ENCODE measurements at regions not wholly inside any gene's neighbourhood (a gene's known extent, or its start where the extent isn't known, plus 50 kb on each side); places are given as distances from the start of the nearest gene placed in this dataset.

DNA sequence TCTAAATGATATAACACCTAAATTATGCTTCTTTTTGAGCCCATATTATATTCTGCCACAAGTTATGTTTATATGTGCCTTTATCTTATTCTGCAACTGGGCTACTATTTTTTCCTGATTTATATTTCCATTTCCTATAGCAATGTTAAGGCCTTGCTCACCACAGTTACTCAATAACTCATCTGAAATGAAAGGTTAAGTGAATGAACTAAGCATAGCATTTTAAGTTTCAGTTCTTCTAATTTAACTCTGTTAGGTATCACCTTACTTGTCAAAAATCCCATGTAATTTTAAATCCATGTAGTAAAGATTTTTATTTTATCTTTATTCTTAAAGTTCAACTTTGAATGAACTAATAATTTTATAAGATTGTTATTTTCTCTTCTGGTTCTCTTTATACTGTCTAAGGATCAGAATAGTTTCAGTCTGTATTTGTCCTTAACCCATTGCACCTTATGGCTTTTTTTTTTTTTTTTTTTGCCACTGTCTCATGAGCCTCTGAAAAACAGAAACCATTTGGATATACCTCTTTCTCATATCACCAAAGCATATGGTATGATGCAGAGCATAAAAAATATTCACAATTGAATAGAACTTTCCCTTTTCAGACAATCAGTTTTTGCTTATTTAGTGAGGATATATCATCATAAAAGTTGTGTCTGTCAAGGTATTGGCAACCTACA is 301.8 kb upstream of the ZWINT start:
- Histone ChIP-seq H3K9me3 (ENCODE audit: low read depth, low read length, poor library complexity, severe bottlenecking) (peaks cover 17% of the 10 kb centered on the region), H3K36me3 (ENCODE audit: insufficient read depth, low read length, poor library complexity, severe bottlenecking) (no peaks in the 10 kb centered on the region), H3K27ac (ENCODE audit: low read depth, low read length, poor library complexity, severe bottlenecking) (no peak overlapping the region), H3K4me1 (ENCODE audit: insufficient read depth, low read length, poor library complexity, severe bottlenecking) (no peaks in the 10 kb centered on the region), H3K4me3 (ENCODE audit: low read depth, low read length, poor library complexity, severe bottlenecking) (no peak overlapping the region), H3K27me3 (replicated peaks; ENCODE audit: insufficient read depth, low read depth, low read length, poor library complexity) (no peaks in the 10 kb centered on the region)
- intact Hi-C loops (cut with micrococcal nuclease; ENCODE audit: unreplicated experiment), result no loop called here
- DNase-seq (ENCODE audit: low spot score), result no peak
- CTCF ChIA-PET, result no interaction called here
- BruUV-seq (replicated peaks), result no TSS peak
- POLR2A ChIA-PET (ENCODE audit: low non-redundant PET), result no interaction called here
- TF ChIP-seq, protein P1, sequence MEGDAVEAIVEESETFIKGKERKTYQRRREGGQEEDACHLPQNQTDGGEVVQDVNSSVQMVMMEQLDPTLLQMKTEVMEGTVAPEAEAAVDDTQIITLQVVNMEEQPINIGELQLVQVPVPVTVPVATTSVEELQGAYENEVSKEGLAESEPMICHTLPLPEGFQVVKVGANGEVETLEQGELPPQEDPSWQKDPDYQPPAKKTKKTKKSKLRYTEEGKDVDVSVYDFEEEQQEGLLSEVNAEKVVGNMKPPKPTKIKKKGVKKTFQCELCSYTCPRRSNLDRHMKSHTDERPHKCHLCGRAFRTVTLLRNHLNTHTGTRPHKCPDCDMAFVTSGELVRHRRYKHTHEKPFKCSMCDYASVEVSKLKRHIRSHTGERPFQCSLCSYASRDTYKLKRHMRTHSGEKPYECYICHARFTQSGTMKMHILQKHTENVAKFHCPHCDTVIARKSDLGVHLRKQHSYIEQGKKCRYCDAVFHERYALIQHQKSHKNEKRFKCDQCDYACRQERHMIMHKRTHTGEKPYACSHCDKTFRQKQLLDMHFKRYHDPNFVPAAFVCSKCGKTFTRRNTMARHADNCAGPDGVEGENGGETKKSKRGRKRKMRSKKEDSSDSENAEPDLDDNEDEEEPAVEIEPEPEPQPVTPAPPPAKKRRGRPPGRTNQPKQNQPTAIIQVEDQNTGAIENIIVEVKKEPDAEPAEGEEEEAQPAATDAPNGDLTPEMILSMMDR (conservative IDR thresholded peaks at IDR 0.05; ENCODE audit: low read depth, low read length), result no peak
- TF ChIP-seq EZH2 (IDR thresholded peaks at IDR 0.05; ENCODE audit: borderline replicate concordance, low read depth, low read length, poor library complexity, severe bottlenecking), result no peak

DNA sequence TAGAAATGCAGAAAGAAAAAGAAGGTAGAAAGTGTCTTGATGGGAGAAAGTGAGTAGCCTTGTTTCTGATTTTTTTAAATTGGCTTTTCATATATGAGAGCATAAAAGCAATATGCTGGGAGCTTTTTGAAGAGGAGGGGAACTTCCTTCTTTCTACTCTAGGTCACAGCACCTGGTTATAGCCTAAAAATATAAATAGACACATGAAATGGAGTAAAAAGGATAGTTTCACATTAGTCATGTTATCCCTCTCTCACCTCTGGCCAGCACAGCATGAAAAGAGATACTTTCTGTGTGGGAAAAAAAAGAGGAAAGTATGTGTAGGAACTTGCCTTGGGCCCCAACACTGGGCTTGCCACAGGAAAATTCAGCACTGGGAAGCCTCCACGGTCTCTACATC is 292.2 kb upstream of the ZWINT start:
- H3K4me3 ChIP-seq (ENCODE audit: low read depth, low read length, poor library complexity, severe bottlenecking), result no peak overlapping the region
- no peaks in the 10 kb centered on the region for H3K4me1 ChIP-seq (ENCODE audit: insufficient read depth, low read length, poor library complexity, severe bottlenecking)
- BruUV-seq (replicated peaks), result no TSS peak
- ChIA-PET CTCF (no interaction called here), POLR2A (ENCODE audit: low non-redundant PET) (no interaction called here)
- H3K27me3 ChIP-seq (replicated peaks; ENCODE audit: insufficient read depth, low read depth, low read length, poor library complexity), result no peaks in the 10 kb centered on the region
- peaks cover 65% of the 10 kb centered on the region for H3K9me3 ChIP-seq (ENCODE audit: low read depth, low read length, poor library complexity, severe bottlenecking)
- H3K27ac ChIP-seq (ENCODE audit: low read depth, low read length, poor library complexity, severe bottlenecking), result no peak overlapping the region
- intact Hi-C loops (cut with micrococcal nuclease; ENCODE audit: unreplicated experiment), result no loop called here
- no peak for TF ChIP-seq EZH2 (IDR thresholded peaks at IDR 0.05; ENCODE audit: borderline replicate concordance, low read depth, low read length, poor library complexity, severe bottlenecking)
- TF ChIP-seq, protein P1 (conservative IDR thresholded peaks at IDR 0.05; ENCODE audit: low read depth, low read length), result no peak
- H3K36me3 ChIP-seq (ENCODE audit: insufficient read depth, low read length, poor library complexity, severe bottlenecking), result no peaks in the 10 kb centered on the region
- no peak for DNase-seq (ENCODE audit: low spot score)

DNA sequence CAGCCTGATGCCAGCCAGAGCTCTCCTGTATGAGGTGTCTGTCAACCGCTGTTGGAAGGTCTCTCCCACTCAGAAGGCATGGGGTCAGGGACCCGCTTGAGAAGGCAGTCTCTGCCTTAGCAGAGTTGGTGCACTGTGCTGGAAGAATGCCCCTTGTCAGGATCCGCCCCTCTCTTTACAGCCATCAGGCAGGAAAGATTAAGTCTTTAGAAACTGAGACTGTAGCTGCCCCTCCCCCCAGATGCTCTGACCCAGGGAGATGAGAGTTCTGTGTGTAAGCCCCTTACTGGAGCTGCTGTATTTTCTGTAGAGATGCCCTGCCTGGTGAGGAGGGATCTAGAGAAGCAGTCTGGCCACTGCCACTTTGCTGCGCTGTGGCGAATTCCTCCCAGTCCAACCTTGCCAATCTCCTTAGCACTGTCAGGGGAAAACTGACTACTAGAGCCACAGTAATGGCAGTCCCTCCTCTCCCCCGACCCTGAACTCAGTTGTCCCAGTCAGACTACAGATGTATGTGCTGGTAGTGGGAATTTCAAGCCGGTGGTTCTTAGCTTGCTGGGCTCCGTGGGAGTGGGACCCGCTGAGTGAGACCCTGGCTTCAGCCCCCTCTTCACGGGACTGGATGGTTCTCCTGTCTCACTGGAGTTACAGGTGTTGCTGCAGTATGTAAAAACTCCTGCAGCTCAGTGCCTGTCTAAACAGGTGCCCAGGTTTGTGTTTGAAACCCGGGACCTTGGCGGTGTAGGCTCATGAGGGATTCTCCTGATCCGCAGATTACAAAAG is 285.5 kb upstream of the ZWINT start:
- no peak for DNase-seq (ENCODE audit: low spot score)
- TF ChIP-seq, protein P1 (conservative IDR thresholded peaks at IDR 0.05; ENCODE audit: low read depth, low read length), result no peak
- TF ChIP-seq EZH2 (IDR thresholded peaks at IDR 0.05; ENCODE audit: borderline replicate concordance, low read depth, low read length, poor library complexity, severe bottlenecking), result no peak

More for the DNA sequence above, 285.5 kb upstream of the ZWINT start:
- H3K4me3 ChIP-seq (ENCODE audit: low read depth, low read length, poor library complexity, severe bottlenecking), result no peak overlapping the region
- intact Hi-C loops (cut with micrococcal nuclease; ENCODE audit: unreplicated experiment), result no loop called here
- H3K36me3 ChIP-seq (ENCODE audit: insufficient read depth, low read length, poor library complexity, severe bottlenecking), result no peaks in the 10 kb centered on the region
- H3K9me3 ChIP-seq (ENCODE audit: low read depth, low read length, poor library complexity, severe bottlenecking), result peaks cover 39% of the 10 kb centered on the region
- H3K4me1 ChIP-seq (ENCODE audit: insufficient read depth, low read length, poor library complexity, severe bottlenecking), result no peaks in the 10 kb centered on the region
- H3K27me3 ChIP-seq (replicated peaks; ENCODE audit: insufficient read depth, low read depth, low read length, poor library complexity), result no peaks in the 10 kb centered on the region
- BruUV-seq (replicated peaks), result no TSS peak
- POLR2A ChIA-PET (ENCODE audit: low non-redundant PET), result no interaction called here
- CTCF ChIA-PET, result no interaction called here
- no peak overlapping the region for H3K27ac ChIP-seq (ENCODE audit: low read depth, low read length, poor library complexity, severe bottlenecking)
